IMR-90 (cell line): ENCODE measurements at regions not wholly inside any gene's neighbourhood (a gene's known extent, or its start where the extent isn't known, plus 50 kb on each side); places are given as distances from the start of the nearest gene placed in this dataset.

ENCODE experiments used
- FOS ChIP-seq: fragments of 150-350 bp; IDR thresholded peaks from 2 replicates; pipeline ENCODE4 v1.6.1; 2016; ENCODE audit warnings: low read depth, low read length
- MAZ ChIP-seq: IDR thresholded peaks from 2 replicates; pipeline ENCODE4 v1.6.1; 2012; ENCODE audit warnings: low read depth, mild to moderate bottlenecking, low read length, improper control_type of control experiment, moderate library complexity, borderline replicate concordance
- MXI1 ChIP-seq: IDR thresholded peaks from 2 replicates; pipeline ENCODE4 v1.6.1; 2012; ENCODE audit warnings: low read depth, mild to moderate bottlenecking, low read length, moderate library complexity, borderline replicate concordance
- POLR2A ChIP-seq: IDR thresholded peaks from 2 replicates; pipeline ENCODE4 v1.6.1; 2012; ENCODE audit warnings: mild to moderate bottlenecking, low read depth, low read length
- RAD21 ChIP-seq: IDR thresholded peaks from 2 replicates; pipeline ENCODE4 v1.6.1; 2012; ENCODE audit warnings: low read length, improper control_type of control experiment
- TF ChIP-seq, protein P1 (sequence below): fragments of 150-350 bp; IDR thresholded peaks from 2 replicates; pipeline ENCODE4 v1.6.1; 2017; ENCODE audit warnings: mild to moderate bottlenecking, antibody characterized with exemption, low read length, low read depth
- TF ChIP-seq, protein P2 (sequence below): conservative IDR thresholded peaks from 2 replicates; pipeline ENCODE4 v1.5.1; 2012; ENCODE audit warnings: mild to moderate bottlenecking, low read depth, low read length, improper control_type of control experiment

DNA sequence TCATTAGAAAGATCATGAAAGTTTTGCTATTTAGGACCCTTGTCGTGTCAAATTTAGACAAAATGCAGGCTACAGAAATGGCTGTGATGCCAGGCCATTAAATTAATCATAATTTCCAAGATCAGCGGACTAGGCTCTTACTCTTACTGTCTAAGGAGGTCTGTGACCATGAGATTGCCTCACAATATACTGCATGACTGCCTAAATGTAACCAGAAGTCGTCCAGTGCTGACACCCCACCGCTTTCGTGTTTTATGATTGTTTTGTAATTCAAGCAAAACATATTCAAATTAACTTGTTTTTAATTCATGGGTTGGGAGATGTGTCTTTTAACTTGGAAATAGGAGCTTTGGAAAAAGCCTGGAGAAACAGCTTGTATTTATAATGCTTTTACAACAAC is 947.5 kb downstream of the BRINP3 start:
- TF ChIP-seq, protein P1, sequence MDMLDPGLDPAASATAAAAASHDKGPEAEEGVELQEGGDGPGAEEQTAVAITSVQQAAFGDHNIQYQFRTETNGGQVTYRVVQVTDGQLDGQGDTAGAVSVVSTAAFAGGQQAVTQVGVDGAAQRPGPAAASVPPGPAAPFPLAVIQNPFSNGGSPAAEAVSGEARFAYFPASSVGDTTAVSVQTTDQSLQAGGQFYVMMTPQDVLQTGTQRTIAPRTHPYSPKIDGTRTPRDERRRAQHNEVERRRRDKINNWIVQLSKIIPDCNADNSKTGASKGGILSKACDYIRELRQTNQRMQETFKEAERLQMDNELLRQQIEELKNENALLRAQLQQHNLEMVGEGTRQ: no peak
- TF ChIP-seq, protein P2, sequence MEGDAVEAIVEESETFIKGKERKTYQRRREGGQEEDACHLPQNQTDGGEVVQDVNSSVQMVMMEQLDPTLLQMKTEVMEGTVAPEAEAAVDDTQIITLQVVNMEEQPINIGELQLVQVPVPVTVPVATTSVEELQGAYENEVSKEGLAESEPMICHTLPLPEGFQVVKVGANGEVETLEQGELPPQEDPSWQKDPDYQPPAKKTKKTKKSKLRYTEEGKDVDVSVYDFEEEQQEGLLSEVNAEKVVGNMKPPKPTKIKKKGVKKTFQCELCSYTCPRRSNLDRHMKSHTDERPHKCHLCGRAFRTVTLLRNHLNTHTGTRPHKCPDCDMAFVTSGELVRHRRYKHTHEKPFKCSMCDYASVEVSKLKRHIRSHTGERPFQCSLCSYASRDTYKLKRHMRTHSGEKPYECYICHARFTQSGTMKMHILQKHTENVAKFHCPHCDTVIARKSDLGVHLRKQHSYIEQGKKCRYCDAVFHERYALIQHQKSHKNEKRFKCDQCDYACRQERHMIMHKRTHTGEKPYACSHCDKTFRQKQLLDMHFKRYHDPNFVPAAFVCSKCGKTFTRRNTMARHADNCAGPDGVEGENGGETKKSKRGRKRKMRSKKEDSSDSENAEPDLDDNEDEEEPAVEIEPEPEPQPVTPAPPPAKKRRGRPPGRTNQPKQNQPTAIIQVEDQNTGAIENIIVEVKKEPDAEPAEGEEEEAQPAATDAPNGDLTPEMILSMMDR: no peak
- TF ChIP-seq POLR2A (no peak), MAZ (no peak), MXI1 (no peak), RAD21 (no peak), FOS (no peak)
